Pancreas (tissue), 10 donors: ENCODE measurements at regions not wholly inside any gene's neighbourhood (a gene's known extent, or its start where the extent isn't known, plus 50 kb on each side); places are given as distances from the start of the nearest gene placed in this dataset.
"Not testable (repeated sequence)": the region's sequence is repeated elsewhere in the genome, so short reads cannot be mapped to it uniquely, and the experiment has no call there.

Experiments used
- ATAC-seq, 4 donors: fragments of 200-7000 bp; cut with Tn5 transposase; one replicate each; pipeline versions ENCODE4 v1.8.0 to v1.9.1; 2020; ENCODE audit warnings: mild to moderate bottlenecking in 4 of 4, moderate library complexity in 4 of 4
- DNase-seq, 6 donors: peaks; one replicate each; pipeline ENCODE4 v3.0.0-alpha.2; 2020
- FAIRE-seq: peaks from 2 replicates; lab custom pipeline; 2012; peaks lifted over from hg19 to GRCh38; lab: Jason Lieb, UNC
- H3K27ac ChIP-seq, 4 donors: fragments of 200-600 bp; sonication (generic); 1 replicate in 3 of 4; 2 replicates in 1 of 4; pipeline versions ENCODE4 v1.5.0 to v1.8.0; 2020
- H3K27me3 ChIP-seq, 4 donors: fragments of 200-600 bp; one replicate each; pipeline ENCODE4 v1.8.0; 2021
- H3K36me3 ChIP-seq, 3 donors: fragments of 200-600 bp; sonication (generic) in 1 of 3; one replicate each; pipeline versions ENCODE4 v1.5.0 to v1.8.0; 2020 to 2021
- H3K4me1 ChIP-seq, 3 donors: fragments of 200-600 bp; one replicate each; pipeline ENCODE4 v1.8.0; 2021
- H3K4me3 ChIP-seq, 4 donors: fragments of 200-600 bp; sonication (generic) in 2 of 4; one replicate each; pipeline versions ENCODE4 v1.5.0 to v1.8.0; 2020 to 2021
- H3K9me3 ChIP-seq, 4 donors: fragments of 200-600 bp; one replicate each; pipeline ENCODE4 v1.8.0; 2021
- CTCF ChIP-seq, 4 donors: fragments of 200-600 bp; sonication (generic) in 3 of 4; IDR thresholded peaks; one replicate each; pipeline versions ENCODE4 v1.5.0 to v1.8.0; 2021; ENCODE audit warnings: antibody characterized with exemption in 4 of 4
- WGBS, 2 donors: extraction: QIAGEN DNeasy Blood & Tissue Kit; methylation state at CpG; one replicate each; pipeline ENCODE4 v1.1.7; 2013; 5-methylcytosine and 5-hydroxymethylcytosine counted together
- intact Hi-C, 3 donors: fragments of 100-400 bp; cut with DNase I; formaldehyde crosslinking; loops; one replicate each; pipeline versions ENCODE4 v1.11.1 to v1.14.2; 2022
- donor health status: healthy with polysubstance abuse.
- donor health status: DM: no; HTN: no; CAD: no; lungs with moderate emphysema.
- donor health status: DM: no; HTN: no; CAD: no.
- donor health status: control.
- donor health status: control.
- donor health status: Bipolar disorder and iron deficiency.
- donor health status: DM: yes; HTN: yes; CAD: no.
- donor health status: DM: no; HTN: no; CAD: no.
- donor health status: DM: no; HTN: no; CAD: no.
- donor health status: DM: yes; HTN: yes; CAD: no.

GRCh38 chr2:126264625-126265024, 391.3 kb upstream of the GYPC start:
- Histone ChIP-seq H3K27ac (no peak overlapping the region), H3K36me3 (no peaks in the 10 kb centered on the region), H3K4me1 (no peaks in the 10 kb centered on the region), H3K9me3 (no peaks in the 10 kb centered on the region), H3K4me3 (no peak overlapping the region), H3K27me3 (no peaks in the 10 kb centered on the region)
- WGBS, 2 donors, result 96 to 100% methylated on average over 2 of the region's 2 CpGs
- intact Hi-C loops, result no loop called here
- no peak for TF ChIP-seq CTCF (IDR thresholded peaks at IDR 0.05)
- ATAC-seq (no peak), DNase-seq (no peak), FAIRE-seq (no peak)

GRCh38 chr2:126269911-126270310, 386.0 kb upstream of the GYPC start:
- Histone ChIP-seq H3K27me3 (no peaks in the 10 kb centered on the region), H3K36me3 (no peaks in the 10 kb centered on the region), H3K4me1 (no peaks in the 10 kb centered on the region), H3K4me3 (no peak overlapping the region), H3K9me3 (no peaks in the 10 kb centered on the region), H3K27ac (no peak overlapping the region)
- WGBS, 2 donors, result 84 to 90% methylated on average over 3 of the region's 3 CpGs
- DNase-seq, result no peak
- FAIRE-seq, result no peak
- intact Hi-C loops, result no loop called here
- ATAC-seq, result no peak
- no peak for TF ChIP-seq CTCF (IDR thresholded peaks at IDR 0.05)

DNA sequence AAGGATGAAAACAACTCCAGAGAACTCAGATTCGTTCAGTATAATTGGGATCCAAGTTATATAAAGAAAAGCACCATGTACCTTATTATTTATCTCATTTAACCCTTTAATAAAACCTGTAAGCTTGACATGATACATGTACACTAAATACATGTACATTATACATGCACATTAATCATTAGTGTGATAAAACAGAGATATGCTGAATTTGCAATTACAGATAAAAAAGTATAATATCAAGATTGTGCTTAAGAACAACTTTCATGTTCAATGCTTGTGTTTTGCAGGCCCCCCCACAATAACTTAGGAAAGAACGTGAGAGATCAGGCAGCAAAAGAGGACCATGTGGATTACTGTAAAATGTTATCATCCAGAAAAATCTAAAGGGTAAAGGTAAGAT, 385.4 kb upstream of the GYPC start:
- Histone ChIP-seq H3K4me3 (no peak overlapping the region), H3K27ac (no peak overlapping the region), H3K36me3 (no peaks in the 10 kb centered on the region), H3K4me1 (no peaks in the 10 kb centered on the region), H3K27me3 (no peaks in the 10 kb centered on the region), H3K9me3 (no peaks in the 10 kb centered on the region)
- DNase-seq (no peak), ATAC-seq (no peak), FAIRE-seq (no peak)
- no peak for TF ChIP-seq CTCF (IDR thresholded peaks at IDR 0.05)
- WGBS, 2 donors, result 38 to 41% methylated on average over 2 of the region's 2 CpGs
- intact Hi-C loops, result no loop called here

GRCh38 chr2:126272401-126272800, 383.6 kb upstream of the GYPC start:
- H3K4me3 ChIP-seq, result no peak overlapping the region
- H3K27ac ChIP-seq, result no peak overlapping the region
- ATAC-seq, result no peak
- no peak for TF ChIP-seq CTCF (IDR thresholded peaks at IDR 0.05)
- 56 to 57% methylated on average over 3 of the region's 3 CpGs for WGBS, 2 donors
- no peaks in the 10 kb centered on the region for H3K4me1 ChIP-seq
- intact Hi-C loops, result no loop called here
- no peaks in the 10 kb centered on the region for H3K9me3 ChIP-seq
- H3K36me3 ChIP-seq, result no peaks in the 10 kb centered on the region
- DNase-seq, result no peak
- no peaks in the 10 kb centered on the region for H3K27me3 ChIP-seq
- FAIRE-seq, result no peak

DNA sequence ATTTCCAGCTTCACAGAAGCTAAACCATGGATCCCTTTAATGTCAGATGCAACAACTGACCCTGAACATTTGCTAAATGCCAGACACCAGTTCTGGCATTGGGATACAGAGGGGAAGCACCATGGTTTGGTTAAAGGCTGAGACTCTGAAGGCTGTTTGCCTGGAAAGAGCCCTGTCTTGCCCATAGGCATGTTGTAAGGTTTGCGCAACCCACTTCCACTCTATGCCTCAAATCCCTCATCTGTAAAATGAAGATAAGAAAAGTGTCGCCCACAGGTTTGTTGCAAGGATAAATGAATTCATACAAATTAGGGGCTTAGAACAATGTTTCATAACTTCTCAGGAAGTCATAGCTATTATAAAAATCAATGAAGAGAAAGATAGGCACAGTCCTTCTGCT, 380.9 kb upstream of the GYPC start:
- WGBS, 2 donors, result 90 to 92% methylated on average over 2 of the region's 2 CpGs
- Histone ChIP-seq H3K4me3 (no peak overlapping the region), H3K36me3 (no peaks in the 10 kb centered on the region), H3K27ac (no peak overlapping the region), H3K4me1 (no peaks in the 10 kb centered on the region), H3K9me3 (no peaks in the 10 kb centered on the region), H3K27me3 (no peaks in the 10 kb centered on the region)
- DNase-seq, result no peak
- ATAC-seq, result no peak
- no peak for TF ChIP-seq CTCF (IDR thresholded peaks at IDR 0.05)
- intact Hi-C loops, result no loop called here
- FAIRE-seq, result no peak

DNA sequence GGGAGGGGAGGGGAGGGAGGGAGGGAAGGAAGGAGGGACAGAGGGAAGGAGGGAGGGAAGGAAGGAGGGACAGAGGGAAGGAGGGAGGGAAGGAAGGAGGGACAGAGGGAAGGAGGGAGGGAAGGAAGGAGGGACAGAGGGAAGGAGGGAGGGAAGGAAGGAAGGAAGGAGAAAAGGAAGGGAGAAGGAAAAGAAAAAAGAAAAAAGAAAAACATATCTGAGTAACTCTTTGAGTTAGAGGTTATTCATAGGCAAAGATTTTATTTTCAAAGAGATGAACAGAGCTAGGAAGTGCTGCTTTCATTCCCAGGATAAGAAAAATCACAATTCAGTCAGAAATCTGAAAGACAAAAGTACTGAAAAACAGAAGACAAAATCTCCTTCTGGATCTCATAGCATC, 379.7 kb upstream of the GYPC start:
- DNase-seq, FAIRE-seq, intact Hi-C loops: not testable (repeated sequence)

More for the DNA sequence above, 379.7 kb upstream of the GYPC start:
- H3K27ac ChIP-seq, H3K4me1 ChIP-seq, ATAC-seq, H3K36me3 ChIP-seq, H3K4me3 ChIP-seq, H3K27me3 ChIP-seq, H3K9me3 ChIP-seq: not testable (repeated sequence)
